ENCODE measurements at regions not wholly inside any gene's neighbourhood (a gene's known extent, or its start where the extent isn't known, plus 50 kb on each side); places are given as distances from the start of the nearest gene placed in this dataset.

DNA sequence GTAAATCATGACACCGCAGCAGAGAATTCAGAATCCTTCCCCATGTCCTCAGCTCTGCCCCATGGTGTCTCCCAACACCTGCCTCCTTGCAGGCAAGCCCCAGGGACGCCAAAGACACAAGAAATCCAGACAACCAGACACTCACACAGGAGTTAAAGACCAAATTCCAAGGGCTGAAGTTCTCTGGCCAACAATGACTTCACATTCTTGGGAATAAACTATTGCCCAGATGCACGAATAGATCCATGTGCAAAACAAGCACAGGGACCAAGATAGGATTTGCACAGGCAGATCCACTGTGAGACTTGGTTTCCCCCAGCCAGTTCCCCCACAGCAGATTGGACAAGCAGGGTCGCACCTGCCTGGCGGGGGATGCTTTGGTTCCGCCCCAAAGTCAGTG lies 246.7 kb downstream of the SOD2 start:
- TF ChIP-seq POLR2AphosphoS5 (IDR thresholded peaks at IDR 0.05; ENCODE audit: low read depth, low read length) = no peak
- TF ChIP-seq POLR2A (IDR thresholded peaks at IDR 0.05; ENCODE audit: low read depth, low read length) = no peak
- no peak for TF ChIP-seq TAF1 (IDR thresholded peaks at IDR 0.05; ENCODE audit: borderline replicate concordance, low read depth, low read length)
